IPS DF 4.7 (cell line): ENCODE measurements at regions not wholly inside any gene's neighbourhood (a gene's known extent, or its start where the extent isn't known, plus 50 kb on each side); places are given as distances from the start of the nearest gene placed in this dataset.

Experiments
- DNase-seq: peaks from one replicate; pipeline ENCODE4 v3.0.0-alpha.2; 2013; ENCODE audit warnings: low spot score; ENCODE audit errors: extremely low read depth

- no peak for DNase-seq
These were observed 118.7 kb downstream of the VAPA start for GRCh38 chr18:10032331-10033015.

- DNase-seq = no peak
These were observed 119.2 kb downstream of the VAPA start for GRCh38 chr18:10033016-10033399.

GRCh38 chr18:10035281-10035991, 121.6 kb downstream of the VAPA start:
- no peak for DNase-seq

- DNase-seq = no peak
These were observed 122.7 kb downstream of the VAPA start for GRCh38 chr18:10036479-10036878.

- no peak for DNase-seq
These were observed 123.4 kb downstream of the VAPA start for GRCh38 chr18:10037181-10037580.

GRCh38 chr18:10038268-10038667, 124.5 kb downstream of the VAPA start:
- no peak for DNase-seq

GRCh38 chr18:10040287-10041011, 126.6 kb downstream of the VAPA start:
- DNase-seq = no peak

GRCh38 chr18:10041180-10041579, 127.4 kb downstream of the VAPA start:
- no peak for DNase-seq

GRCh38 chr18:10042492-10042891, 128.7 kb downstream of the VAPA start:
- no peak for DNase-seq

- no peak for DNase-seq
These were observed 130.2 kb downstream of the VAPA start for GRCh38 chr18:10044054-10044453.

- no peak for DNase-seq
These were observed 131.6 kb downstream of the VAPA start for GRCh38 chr18:10045296-10045891.

- DNase-seq = no peak
These were observed 132.5 kb downstream of the VAPA start for GRCh38 chr18:10046178-10046807.

- DNase-seq = no peak
These were observed 133.4 kb downstream of the VAPA start for GRCh38 chr18:10047237-10047636.

GRCh38 chr18:10049747-10050146, 135.9 kb downstream of the VAPA start:
- no peak for DNase-seq

GRCh38 chr18:10050956-10051355, 137.1 kb downstream of the VAPA start:
- DNase-seq = no peak

- no peak for DNase-seq
These were observed 138.2 kb downstream of the VAPA start for GRCh38 chr18:10051877-10052631.

- no peak for DNase-seq
These were observed 139.1 kb downstream of the VAPA start for GRCh38 chr18:10052871-10053270.

- no peak for DNase-seq
These were observed 140.0 kb downstream of the VAPA start for GRCh38 chr18:10053861-10054260.

GRCh38 chr18:10054366-10054765, 140.6 kb downstream of the VAPA start:
- DNase-seq = no peak

GRCh38 chr18:10055125-10055750, 141.4 kb downstream of the VAPA start:
- no peak for DNase-seq
